Activated T-helper 1 cell treated with Interleukin-2 at 50 U/mL for 16 hours (primary cell): ENCODE measurements at regions not wholly inside any gene's neighbourhood (a gene's known extent, or its start where the extent isn't known, plus 50 kb on each side); places are given as distances from the start of the nearest gene placed in this dataset.
"Not testable (repeated sequence)": the region's sequence is repeated elsewhere in the genome, so short reads cannot be mapped to it uniquely, and the experiment has no call there.

ENCODE experiments used
- DNase-seq: peaks from one replicate; pipeline ENCODE4 v3.0.0-alpha.2; 2020; ENCODE audit warnings: low read depth

GRCh38 chr7:73244782-73245311 lies 63.8 kb downstream of the NSUN5 start:
- not testable (repeated sequence) for DNase-seq

GRCh38 chr7:73234994-73235717 lies 73.5 kb downstream of the NSUN5 start:
- peak; percentile 83 for DNase-seq

GRCh38 chr7:73225745-73226144 lies 82.9 kb downstream of the NSUN5 start:
- not testable (repeated sequence) for DNase-seq

DNA sequence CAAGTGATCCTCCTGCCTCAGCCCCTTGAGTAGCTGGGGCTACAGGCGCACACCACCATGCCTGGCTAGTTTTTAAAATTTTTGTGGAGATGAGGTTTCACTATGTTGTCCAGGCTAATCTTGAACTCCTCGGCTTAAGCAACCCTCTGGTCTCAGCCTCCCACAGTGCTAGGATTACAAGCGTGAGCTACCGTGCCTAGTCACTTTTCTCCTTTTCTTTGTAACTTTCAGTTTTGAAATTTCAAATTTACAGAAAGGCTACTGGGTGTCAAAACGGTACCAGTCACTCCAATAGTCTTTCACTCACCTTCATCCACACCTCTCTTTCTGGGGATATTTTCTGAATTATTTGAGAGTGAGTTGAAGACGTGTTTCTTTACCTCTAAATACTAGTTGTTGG lies 86.9 kb downstream of the NSUN5 start:
- DNase-seq = not testable (repeated sequence)

- not testable (repeated sequence) for DNase-seq
Observed at GRCh38 chr7:73220766-73221370, 87.8 kb downstream of the NSUN5 start.

DNA sequence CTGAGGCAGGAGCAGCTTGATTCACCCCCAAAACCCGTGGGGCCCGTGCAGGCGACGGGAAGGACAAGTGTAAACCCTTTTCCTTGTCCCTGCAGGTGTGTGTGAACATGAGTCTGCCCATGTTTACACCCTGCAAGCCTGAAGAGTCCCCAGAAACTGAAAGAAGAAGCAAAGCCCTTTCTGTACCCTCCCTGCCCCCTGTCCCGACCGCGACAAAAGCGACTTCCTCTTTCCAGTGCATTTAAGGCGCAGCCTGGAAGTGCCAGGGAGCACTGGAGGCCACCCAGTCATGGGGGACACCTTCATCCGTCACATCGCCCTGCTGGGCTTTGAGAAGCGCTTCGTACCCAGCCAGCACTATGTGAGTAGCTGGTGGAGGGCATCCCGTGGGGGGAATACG lies 88.3 kb downstream of the NSUN5 start:
- not testable (repeated sequence) for DNase-seq

DNA sequence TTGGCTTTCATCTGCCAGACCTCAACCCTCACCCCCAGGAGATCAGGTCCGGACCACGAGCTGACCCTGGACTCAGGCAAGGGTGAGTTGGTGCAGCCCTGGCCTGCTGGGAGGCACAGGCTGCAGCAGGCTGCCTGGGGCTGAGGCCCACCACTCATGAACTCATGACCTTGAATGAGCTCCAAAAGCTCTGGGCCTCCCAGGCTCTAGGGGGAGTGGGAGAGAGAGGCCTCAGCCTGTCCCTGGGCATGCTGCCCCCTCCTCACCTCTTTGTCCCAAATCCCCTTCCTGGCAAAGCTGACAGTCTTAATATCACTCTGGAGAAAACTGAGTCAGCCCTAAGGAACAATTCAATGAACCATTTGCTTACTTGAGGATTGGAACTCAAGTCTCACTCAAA lies 89.8 kb downstream of the NSUN5 start:
- DNase-seq = not testable (repeated sequence)

- not testable (repeated sequence) for DNase-seq
Observed at GRCh38 chr7:73216046-73216675, 92.5 kb downstream of the NSUN5 start.

DNA sequence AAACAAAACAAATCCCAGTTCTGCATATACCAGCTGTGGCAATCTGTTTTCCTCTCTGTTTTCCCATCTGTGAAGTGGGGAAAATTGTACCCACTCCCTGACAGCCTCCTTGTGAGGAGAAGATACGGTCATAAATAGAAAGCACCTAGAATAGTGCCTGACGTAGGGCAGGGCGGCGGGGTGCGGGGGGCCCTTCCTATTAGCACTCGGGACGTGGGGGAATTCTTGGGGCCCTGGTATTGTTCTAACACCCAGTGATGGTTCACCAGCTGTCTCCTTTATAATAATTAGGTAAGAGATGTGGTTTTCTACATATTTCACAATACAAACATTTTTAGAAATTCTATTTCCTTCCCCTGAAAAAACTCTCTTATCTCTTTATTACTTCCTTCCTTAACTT lies 93.4 kb downstream of the NSUN5 start:
- not testable (repeated sequence) for DNase-seq

DNA sequence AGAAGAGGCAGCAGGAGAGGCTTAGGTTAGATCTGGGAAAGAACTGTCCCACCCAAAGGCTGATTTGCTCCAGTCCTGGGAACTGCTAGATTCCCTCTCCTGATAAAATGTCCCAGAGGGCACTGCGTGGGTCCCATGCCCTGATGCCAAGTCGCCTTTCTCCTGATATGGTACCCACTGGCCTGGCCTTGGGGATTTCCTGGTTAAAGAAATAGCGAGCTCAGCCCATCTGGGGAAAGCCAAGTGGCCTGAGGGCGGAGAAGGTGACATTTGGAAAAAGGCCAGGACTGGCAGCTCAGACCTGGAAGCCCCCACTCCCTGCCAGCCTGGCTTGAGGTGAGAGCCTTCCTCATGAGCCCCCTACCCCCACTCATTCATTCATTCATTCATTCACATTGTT lies 94.2 kb downstream of the NSUN5 start:
- not testable (repeated sequence) for DNase-seq

GRCh38 chr7:73213076-73213475 lies 95.5 kb downstream of the NSUN5 start:
- not testable (repeated sequence) for DNase-seq

- DNase-seq = not testable (repeated sequence)
Observed at GRCh38 chr7:73205594-73205993, 103.0 kb downstream of the NSUN5 start.

- not testable (repeated sequence) for DNase-seq
Observed at GRCh38 chr7:73204898-73205297, 103.7 kb downstream of the NSUN5 start.

GRCh38 chr7:73203312-73203711 lies 105.3 kb downstream of the NSUN5 start:
- not testable (repeated sequence) for DNase-seq

DNA sequence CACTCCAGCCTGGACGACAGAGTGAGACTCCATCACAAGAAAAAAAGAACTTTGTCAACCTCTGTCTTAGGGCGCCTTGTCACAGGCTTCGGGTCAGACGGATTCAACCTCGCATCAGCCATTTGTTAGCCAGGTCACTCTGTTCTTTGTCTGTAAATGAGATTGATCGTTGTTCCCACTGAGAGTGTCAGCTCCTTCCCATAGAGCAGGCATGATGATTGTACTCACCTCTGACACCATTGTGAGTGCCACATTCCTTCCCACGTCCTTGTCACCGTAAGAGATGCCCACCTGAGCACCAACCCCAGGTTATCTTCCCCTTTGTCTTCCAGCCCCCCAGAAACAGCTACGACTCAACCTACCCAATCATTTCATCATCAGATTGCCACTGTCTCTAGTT lies 107.4 kb downstream of the NSUN5 start:
- not testable (repeated sequence) for DNase-seq

DNA sequence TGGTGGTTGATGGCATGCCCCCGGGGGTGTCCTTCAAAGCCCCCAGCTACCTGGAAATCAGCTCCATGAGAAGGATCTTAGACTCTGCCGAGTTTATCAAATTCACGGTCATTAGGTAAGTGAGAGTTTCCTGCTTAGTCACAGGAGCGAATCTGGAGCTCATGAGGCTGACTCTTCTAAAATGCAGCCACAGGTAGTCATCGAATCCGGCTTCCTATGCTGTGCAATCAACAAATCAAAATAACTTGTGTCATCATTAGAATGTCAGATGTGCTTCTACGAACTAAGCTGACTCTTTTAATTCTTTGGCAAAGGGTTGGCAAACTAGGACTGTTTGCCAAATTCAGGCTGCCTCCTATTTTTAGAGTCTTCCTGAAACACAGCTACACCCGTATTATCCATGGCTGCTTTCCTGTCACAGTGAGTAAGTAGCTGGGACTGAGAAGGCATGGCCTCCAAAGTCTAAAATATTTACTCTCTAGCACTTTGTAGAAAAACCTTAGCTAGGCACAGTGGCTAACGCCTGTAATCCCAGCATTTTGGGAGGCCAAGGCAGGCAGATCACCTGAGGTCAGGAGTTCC lies 108.0 kb downstream of the NSUN5 start:
- DNase-seq = not testable (repeated sequence)

GRCh38 chr7:73193991-73194390 lies 108.2 kb upstream of the SPDYE9 start:
- DNase-seq = not testable (repeated sequence)

- DNase-seq = not testable (repeated sequence)
Observed at GRCh38 chr7:73190483-73191155, 104.8 kb upstream of the SPDYE9 start.

DNA sequence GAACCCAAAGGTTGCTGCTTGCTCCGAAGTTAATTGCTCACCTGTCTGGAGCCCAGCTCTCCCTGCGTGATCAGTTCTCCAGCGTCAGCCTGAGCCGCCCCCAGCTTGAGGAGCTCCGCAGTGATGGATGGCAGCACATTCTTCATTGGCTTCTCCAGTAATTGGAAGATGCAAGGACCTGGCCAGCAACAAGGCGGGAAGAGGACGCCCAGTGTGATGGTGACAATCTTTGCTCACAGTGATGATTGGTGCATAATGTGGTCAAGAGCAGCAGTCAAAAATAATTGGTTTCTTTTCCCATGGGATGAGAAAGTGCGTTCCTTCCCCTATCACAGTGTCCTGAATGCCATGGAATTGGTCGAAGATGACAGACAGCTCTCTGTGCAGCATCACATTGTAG lies 102.4 kb upstream of the SPDYE9 start:
- not testable (repeated sequence) for DNase-seq

GRCh38 chr7:73186589-73187309 lies 100.9 kb upstream of the SPDYE9 start:
- not testable (repeated sequence) for DNase-seq

GRCh38 chr7:73176813-73177212 lies 91.0 kb upstream of the SPDYE9 start:
- not testable (repeated sequence) for DNase-seq
